Natural killer cell (primary cell): ENCODE measurements at regions not wholly inside any gene's neighbourhood (a gene's known extent, or its start where the extent isn't known, plus 50 kb on each side); places are given as distances from the start of the nearest gene placed in this dataset.

Experiments
- ATAC-seq, 3 donors: fragments of 150-1000 bp in 2 of 3; fragments of 200-7000 bp in 1 of 3; cut with Tn5 transposase; 1 replicate in 1 of 3; 2 replicates in 2 of 3; pipeline ENCODE4 v1.10.0; 2021; ENCODE audit warnings: mild to moderate bottlenecking in 2 of 3, moderate library complexity in 2 of 3
- DNase-seq, 2 donors: peaks; one replicate each; pipeline versions ENCODE4 v3.0.0 to v3.0.0-alpha.2; 2013 to 2021; ENCODE audit warnings: mixed read lengths in 1 of 2
- H3K27ac ChIP-seq: one replicate; pipeline ENCODE4 v1.5.1; 2013; ENCODE audit warnings: mild to moderate bottlenecking, low read length
- H3K27me3 ChIP-seq: one replicate; pipeline ENCODE4 v1.6.1; 2013; ENCODE audit warnings: low read length; ENCODE audit not compliant: control insufficient read depth, insufficient read depth
- H3K36me3 ChIP-seq: one replicate; pipeline ENCODE4 v1.6.1; 2013; ENCODE audit warnings: low read length; ENCODE audit not compliant: control insufficient read depth, insufficient read depth
- H3K4me1 ChIP-seq: one replicate; pipeline ENCODE4 v1.6.1; 2013; ENCODE audit warnings: low read length; ENCODE audit not compliant: control insufficient read depth, insufficient read depth
- H3K4me3 ChIP-seq: one replicate; pipeline ENCODE4 v1.5.1; 2013; ENCODE audit warnings: low read length
- H3K9me3 ChIP-seq: one replicate; pipeline ENCODE4 v1.6.1; 2013; ENCODE audit warnings: low read length; ENCODE audit not compliant: control insufficient read depth, insufficient read depth
- H3K27ac Mint-ChIP-seq, 2 donors: one replicate each; pipeline ENCODE4 v1.8.0; 2022; ENCODE audit warnings: mild to moderate bottlenecking in 2 of 2, mixed read lengths in 2 of 2, moderate library complexity in 1 of 2
- H3K27me3 Mint-ChIP-seq, 2 donors: one replicate each; pipeline ENCODE4 v1.8.0; 2022; ENCODE audit warnings: low read depth in 2 of 2, mixed read lengths in 2 of 2
- H3K36me3 Mint-ChIP-seq: one replicate; pipeline ENCODE4 v1.8.0; 2022; ENCODE audit warnings: mixed read lengths
- H3K4me1 Mint-ChIP-seq, 2 donors: one replicate each; pipeline ENCODE4 v1.8.0; 2022; ENCODE audit warnings: mixed read lengths in 2 of 2
- H3K4me3 Mint-ChIP-seq: one replicate; pipeline ENCODE4 v1.8.0; 2022; ENCODE audit warnings: mild to moderate bottlenecking, moderate library complexity, mixed read lengths
- H3K9me3 Mint-ChIP-seq, 2 donors: one replicate each; pipeline ENCODE4 v1.8.0; 2022; ENCODE audit warnings: mixed read lengths in 2 of 2
- CTCF ChIP-seq: fragments of 200-600 bp; IDR thresholded peaks from one replicate; pipeline ENCODE4 v1.8.0; 2022; ENCODE audit warnings: antibody characterized with exemption
- WGBS: methylation state at CpG from one replicate; pipeline ENCODE4 v1.1.7; 2013; ENCODE audit warnings: missing lambda C conversion rate; ENCODE audit not compliant: insufficient coverage; 5-methylcytosine and 5-hydroxymethylcytosine counted together
- intact Hi-C: fragments of 100-400 bp; cut with micrococcal nuclease; formaldehyde crosslinking; loops from one replicate; pipeline ENCODE4 v1.14.2; 2022

- Mint-ChIP-seq H3K27me3 (peaks cover 0 to 4% of the 10 kb centered on the region in 2 donors), H3K4me3 (no peak overlapping the region), H3K27ac (no peak overlapping the region), H3K36me3 (no peaks in the 10 kb centered on the region), H3K9me3 (no peaks in the 10 kb centered on the region), H3K4me1 (peaks cover 0 to 5% of the 10 kb centered on the region in 2 donors)
- no peak for TF ChIP-seq CTCF
- Histone ChIP-seq H3K4me1 (no peaks in the 10 kb centered on the region), H3K27me3 (no peaks in the 10 kb centered on the region), H3K9me3 (peaks cover 4% of the 10 kb centered on the region), H3K36me3 (no peaks in the 10 kb centered on the region), H3K27ac (no peak overlapping the region), H3K4me3 (no peak overlapping the region)
- no peak for DNase-seq
- intact Hi-C loops: no loop called here
- ATAC-seq: no peak
- 92% methylated on average over 2 of the region's 2 CpGs for WGBS
These were observed 68.6 kb upstream of the ZFHX3 start for GRCh38 chr16:73116576-73116975.

DNA sequence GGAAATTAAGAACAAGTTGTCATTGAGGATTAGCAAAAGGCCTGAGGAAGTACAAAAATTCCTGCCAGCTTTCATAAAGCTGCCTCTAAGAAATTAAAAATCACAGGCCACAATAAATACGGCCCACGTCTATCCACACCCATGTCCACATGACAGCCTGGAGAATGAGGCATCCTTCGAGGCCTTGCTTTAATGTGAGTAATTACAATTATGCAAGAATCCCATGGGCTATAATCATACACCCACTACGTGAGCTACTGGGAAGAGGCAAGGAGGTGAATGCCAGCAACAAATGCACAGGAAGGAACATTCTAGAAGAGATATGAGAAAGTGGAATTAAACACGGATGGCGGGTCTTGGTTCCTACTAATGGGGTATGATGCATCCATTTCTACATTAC lies 65.4 kb upstream of the ZFHX3 start:
- intact Hi-C loops: no loop called here
- Histone ChIP-seq H3K36me3 (no peaks in the 10 kb centered on the region), H3K27ac (no peak overlapping the region), H3K27me3 (no peaks in the 10 kb centered on the region), H3K4me3 (no peak overlapping the region), H3K4me1 (no peaks in the 10 kb centered on the region), H3K9me3 (peaks cover 4% of the 10 kb centered on the region)
- DNase-seq: no peak
- H3K4me3 Mint-ChIP-seq: no peak overlapping the region
- no peaks in the 10 kb centered on the region for H3K9me3 Mint-ChIP-seq
- TF ChIP-seq CTCF: no peak
- peaks cover 0 to 7% of the 10 kb centered on the region in 2 donors for H3K27me3 Mint-ChIP-seq
- H3K36me3 Mint-ChIP-seq: no peaks in the 10 kb centered on the region
- 92% methylated on average over 4 of the region's 6 CpGs for WGBS
- no peak for ATAC-seq
- peaks cover 0 to 5% of the 10 kb centered on the region in 2 donors for H3K4me1 Mint-ChIP-seq
- H3K27ac Mint-ChIP-seq: no peak overlapping the region

GRCh38 chr16:73108195-73108963 lies 60.5 kb upstream of the ZFHX3 start:
- Mint-ChIP-seq H3K36me3 (no peaks in the 10 kb centered on the region), H3K27ac (no peak overlapping the region), H3K9me3 (no peaks in the 10 kb centered on the region), H3K4me3 (no peak overlapping the region), H3K27me3 (peaks cover 0 to 7% of the 10 kb centered on the region in 2 donors), H3K4me1 (peaks cover 0 to 6% of the 10 kb centered on the region in 2 donors)
- no peak overlapping the region for H3K4me3 ChIP-seq
- no peaks in the 10 kb centered on the region for H3K9me3 ChIP-seq
- H3K27me3 ChIP-seq: no peaks in the 10 kb centered on the region
- intact Hi-C loops: no loop called here
- no peak for DNase-seq
- H3K4me1 ChIP-seq: no peaks in the 10 kb centered on the region
- H3K27ac ChIP-seq: no peak overlapping the region
- H3K36me3 ChIP-seq: no peaks in the 10 kb centered on the region
- ATAC-seq: no peak
- WGBS: 85% methylated on average over 9 of the region's 10 CpGs
- no peak for TF ChIP-seq CTCF

DNA sequence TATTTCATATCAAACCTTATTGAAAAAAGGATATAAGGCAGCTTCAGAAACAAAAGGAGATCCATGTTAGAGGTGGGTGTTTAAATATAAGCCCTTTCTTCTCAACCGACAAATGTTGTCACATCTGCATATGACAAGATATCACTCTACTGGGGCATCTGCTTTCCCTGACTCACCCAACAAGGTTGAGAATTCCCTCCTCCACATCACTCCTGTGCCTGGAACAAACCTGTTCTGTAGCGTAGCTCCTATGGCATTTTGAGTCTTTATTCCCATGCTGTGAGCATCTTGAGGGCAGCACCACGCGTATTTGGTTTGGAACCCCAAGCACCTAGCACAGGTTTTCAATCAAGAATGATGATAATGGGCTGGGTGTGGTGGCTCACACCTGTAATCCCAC lies 59.4 kb upstream of the ZFHX3 start:
- no peak for ATAC-seq
- intact Hi-C loops: no loop called here
- H3K9me3 ChIP-seq: no peaks in the 10 kb centered on the region
- Mint-ChIP-seq H3K27ac (no peak overlapping the region), H3K4me3 (no peak overlapping the region), H3K27me3 (peaks cover under 1 to 7% of the 10 kb centered on the region in 2 donors), H3K4me1 (peaks cover 0 to 9% of the 10 kb centered on the region in 2 donors), H3K9me3 (no peaks in the 10 kb centered on the region), H3K36me3 (no peaks in the 10 kb centered on the region)
- no peak overlapping the region for H3K4me3 ChIP-seq
- no peaks in the 10 kb centered on the region for H3K27me3 ChIP-seq
- 94% methylated on average over 4 of the region's 4 CpGs for WGBS
- H3K36me3 ChIP-seq: no peaks in the 10 kb centered on the region
- no peaks in the 10 kb centered on the region for H3K4me1 ChIP-seq
- no peak for DNase-seq
- TF ChIP-seq CTCF: no peak
- H3K27ac ChIP-seq: no peak overlapping the region
